Lower leg skin (tissue), 3 donors: ENCODE measurements at regions not wholly inside any gene's neighbourhood (a gene's known extent, or its start where the extent isn't known, plus 50 kb on each side); places are given as distances from the start of the nearest gene placed in this dataset.

Source experiments
- CTCF ChIP-seq, 3 donors: fragments of 450-650 bp; IDR thresholded peaks; one replicate each; pipeline ENCODE4 v1.5.1; 2016; ENCODE audit warnings: antibody characterized with exemption in 3 of 3, mild to moderate bottlenecking in 3 of 3, moderate library complexity in 2 of 3
- POLR2A ChIP-seq, 2 donors: fragments of 450-650 bp; IDR thresholded peaks; one replicate each; pipeline ENCODE4 v1.6.1; 2016 to 2017; ENCODE audit warnings: antibody characterized with exemption in 2 of 2, mild to moderate bottlenecking in 1 of 2, moderate library complexity in 1 of 2

DNA sequence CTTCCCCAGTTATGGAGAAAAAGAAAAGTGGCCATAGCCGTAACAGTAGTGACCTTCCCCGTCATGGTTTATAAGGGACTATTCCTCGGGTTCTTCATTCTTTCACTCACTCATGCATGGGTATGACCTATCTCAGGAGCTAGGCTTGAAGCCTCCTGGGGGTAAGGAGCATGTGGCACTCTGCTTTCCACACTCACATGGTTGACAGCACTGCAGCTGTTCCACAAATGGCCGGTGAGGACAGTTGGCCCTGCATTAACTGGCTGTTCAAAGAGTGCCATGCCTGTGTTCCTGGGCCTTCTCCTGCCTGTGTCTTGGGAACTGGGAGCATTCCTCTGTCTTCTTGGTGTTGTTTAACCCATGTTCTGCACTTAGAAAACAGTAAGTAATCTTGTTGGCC, 66.2 kb upstream of the PNMA1 start:
- TF ChIP-seq CTCF (IDR thresholded peaks at IDR 0.05) (no peak), POLR2A (IDR thresholded peaks at IDR 0.05) (no peak)
